SK-N-SH treated with all-trans-retinoic acid at 6 μM for 48 hours (cell line): ENCODE measurements at regions not wholly inside any gene's neighbourhood (a gene's known extent, or its start where the extent isn't known, plus 50 kb on each side); places are given as distances from the start of the nearest gene placed in this dataset.

Experiments
- ATAC-seq: fragments of 200-7000 bp; cut with Tn5 transposase; 3 replicates; pipeline ENCODE4 v1.9.1; 2020; ENCODE audit warnings: mild to moderate bottlenecking, moderate library complexity
- ARNTL ChIP-seq: fragments of 450-650 bp; formaldehyde crosslinking; IDR thresholded peaks from 2 replicates; pipeline ENCODE4 v1.5.0; 2020; ENCODE audit warnings: low read depth, mild to moderate bottlenecking, moderate library complexity, borderline replicate concordance
- BACH2 ChIP-seq: fragments of 250-450 bp; sonication (Bioruptor Pico); IDR thresholded peaks from 2 replicates; pipeline ENCODE4 v1.9.0; 2021; ENCODE audit warnings: mild to moderate bottlenecking, borderline replicate concordance
- CREB5 ChIP-seq: fragments of 250-450 bp; sonication (Bioruptor Pico); IDR thresholded peaks from 2 replicates; pipeline ENCODE4 v1.5.1; 2020; ENCODE audit warnings: low read depth, mild to moderate bottlenecking, moderate library complexity
- CSDC2 ChIP-seq: fragments of 250-450 bp; sonication (Bioruptor Pico); IDR thresholded peaks from 2 replicates; pipeline ENCODE4 v1.5.0; 2020; ENCODE audit warnings: mild to moderate bottlenecking, moderate library complexity
- ESRRG ChIP-seq: fragments of 250-450 bp; sonication (Bioruptor Pico); IDR thresholded peaks from 2 replicates; pipeline ENCODE4 v1.6.1; 2021; ENCODE audit warnings: mild to moderate bottlenecking
- GLIS3 ChIP-seq: fragments of 250-450 bp; sonication (Bioruptor Pico); IDR thresholded peaks from 2 replicates; pipeline ENCODE4 v1.5.0; 2020; ENCODE audit warnings: mild to moderate bottlenecking, moderate library complexity
- ISL1 ChIP-seq: fragments of 250-450 bp; sonication (Bioruptor Pico); IDR thresholded peaks from 2 replicates; pipeline ENCODE4 v2.1.2; 2022; ENCODE audit warnings: mild to moderate bottlenecking, moderate library complexity
- OSR1 ChIP-seq: fragments of 250-450 bp; sonication (Bioruptor Pico); IDR thresholded peaks from 2 replicates; pipeline ENCODE4 v1.8.0; 2022; ENCODE audit warnings: moderate library complexity, mild to moderate bottlenecking, inconsistent platforms
- POU6F1 ChIP-seq: fragments of 250-450 bp; sonication (Bioruptor Pico); IDR thresholded peaks from 2 replicates; pipeline ENCODE4 v1.8.0; 2021; ENCODE audit warnings: low read depth, mild to moderate bottlenecking, moderate library complexity, borderline replicate concordance
- PPARA ChIP-seq: fragments of 250-450 bp; sonication (Bioruptor Pico); IDR thresholded peaks from 2 replicates; pipeline ENCODE4 v1.5.0; 2020; ENCODE audit warnings: mild to moderate bottlenecking, borderline replicate concordance
- RARB ChIP-seq: fragments of 250-450 bp; sonication (Bioruptor Pico); IDR thresholded peaks from 2 replicates; pipeline ENCODE4 v1.8.0; 2021; ENCODE audit warnings: mild to moderate bottlenecking, moderate library complexity
- SNAI2 ChIP-seq: fragments of 250-450 bp; sonication (Bioruptor Pico); IDR thresholded peaks from 2 replicates; pipeline ENCODE4 v1.5.0; 2020; ENCODE audit warnings: mild to moderate bottlenecking, moderate library complexity
- TCF4 ChIP-seq: fragments of 250-450 bp; sonication (Bioruptor Pico); IDR thresholded peaks from 2 replicates; pipeline ENCODE4 v1.8.0; 2021; ENCODE audit warnings: mild to moderate bottlenecking, moderate library complexity, borderline replicate concordance
- TOX ChIP-seq: fragments of 250-450 bp; sonication (Bioruptor Pico); IDR thresholded peaks from 2 replicates; pipeline ENCODE4 v1.8.0; 2021; ENCODE audit warnings: mild to moderate bottlenecking, moderate library complexity, borderline replicate concordance
- TSHZ2 ChIP-seq: fragments of 250-450 bp; sonication (Bioruptor Pico); IDR thresholded peaks from 2 replicates; pipeline ENCODE4 v1.5.0; 2020; ENCODE audit warnings: mild to moderate bottlenecking, moderate library complexity
- ZC3H10 ChIP-seq: fragments of 250-450 bp; sonication (Bioruptor Pico); IDR thresholded peaks from 2 replicates; pipeline ENCODE4 v1.5.1; 2021; ENCODE audit warnings: mild to moderate bottlenecking, moderate library complexity
- ZFP3 ChIP-seq: fragments of 250-450 bp; sonication (Bioruptor Pico); IDR thresholded peaks from 2 replicates; pipeline ENCODE4 v1.5.0; 2020; ENCODE audit warnings: mild to moderate bottlenecking, moderate library complexity
- ZNF70 ChIP-seq: fragments of 450-650 bp; formaldehyde crosslinking; IDR thresholded peaks from 2 replicates; pipeline ENCODE4 v1.5.0; 2020; ENCODE audit warnings: mild to moderate bottlenecking, moderate library complexity
- ZNF8 ChIP-seq: fragments of 450-650 bp; formaldehyde crosslinking; IDR thresholded peaks from 2 replicates; pipeline ENCODE4 v1.5.0; 2020; ENCODE audit warnings: mild to moderate bottlenecking, moderate library complexity

GRCh38 chr3:40842714-40843113 lies 318.0 kb downstream of the ZNF621 start:
- ATAC-seq = no peak
- TF ChIP-seq CREB5 (CRISPR knock-in tag) = no peak
- TF ChIP-seq ZNF70 (CRISPR knock-in tag) = no peak
- TF ChIP-seq ZNF8 (CRISPR knock-in tag) = no peak
- no peak for TF ChIP-seq PPARA (CRISPR knock-in tag)
- no peak for TF ChIP-seq POU6F1 (CRISPR knock-in tag)
- no peak for TF ChIP-seq ARNTL (CRISPR knock-in tag)
- TF ChIP-seq TSHZ2 (CRISPR knock-in tag) = no peak
- no peak for TF ChIP-seq TCF4 (CRISPR knock-in tag)
- TF ChIP-seq ISL1 = no peak
- no peak for TF ChIP-seq RARB (CRISPR knock-in tag)
- no peak for TF ChIP-seq ESRRG (CRISPR knock-in tag)
- TF ChIP-seq, all 23 proteins: peak for 0

- no peak for ATAC-seq
- no peak for TF ChIP-seq TSHZ2 (CRISPR knock-in tag)
- TF ChIP-seq TOX (CRISPR knock-in tag) = no peak
- no peak for TF ChIP-seq OSR1 (CRISPR knock-in tag)
- no peak for TF ChIP-seq SNAI2 (CRISPR knock-in tag)
- TF ChIP-seq ZNF8 (CRISPR knock-in tag) = peak; percentile 26; the same call in 1 of the 2 replicates
- TF ChIP-seq, all 23 proteins: peak for 1
Observed at GRCh38 chr3:40843208-40843624, 318.5 kb downstream of the ZNF621 start.

- no peak for ATAC-seq
- TF ChIP-seq TOX (CRISPR knock-in tag) = no peak
- no peak for TF ChIP-seq BACH2 (CRISPR knock-in tag)
- TF ChIP-seq ZNF70 (CRISPR knock-in tag) = no peak
- TF ChIP-seq GLIS3 (CRISPR knock-in tag) = no peak
- TF ChIP-seq ZC3H10 = no peak
- no peak for TF ChIP-seq CREB5 (CRISPR knock-in tag)
- no peak for TF ChIP-seq OSR1 (CRISPR knock-in tag)
- no peak for TF ChIP-seq ZFP3 (CRISPR knock-in tag)
- no peak for TF ChIP-seq CSDC2 (CRISPR knock-in tag)
- TF ChIP-seq, all 23 proteins: peak for 0
Observed at GRCh38 chr3:40843851-40844548, 319.2 kb downstream of the ZNF621 start.
